ENCODE measurements at regions not wholly inside any gene's neighbourhood (a gene's known extent, or its start where the extent isn't known, plus 50 kb on each side); places are given as distances from the start of the nearest gene placed in this dataset.

- TF ChIP-seq CTCF (IDR thresholded peaks at IDR 0.05): no peak
- TF ChIP-seq POLR2A (IDR thresholded peaks at IDR 0.05): no peak
Measured at GRCh38 chr2:139281124-139281523, 500.9 kb upstream of the NXPH2 start.
